HEK293 (cell line): ENCODE measurements at regions not wholly inside any gene's neighbourhood (a gene's known extent, or its start where the extent isn't known, plus 50 kb on each side); places are given as distances from the start of the nearest gene placed in this dataset.
"Not testable (repeated sequence)": the region's sequence is repeated elsewhere in the genome, so short reads cannot be mapped to it uniquely, and the experiment has no call there.

Experiments used
- CTCF ChIA-PET: fragments of 350-600 bp; formaldehyde crosslinking; extraction: SDS; loops from one replicate; lab custom pipeline; 2021; ENCODE audit warnings: antibody characterized with exemption; lab: Yijun Ruan, JAX
- POLR2A ChIA-PET: fragments of 300-600 bp; formaldehyde crosslinking; extraction: SDS; loops from one replicate; lab custom pipeline; 2020; ENCODE audit warnings: antibody characterized with exemption, inconsistent platforms; lab: Yijun Ruan, JAX
- H3K27ac ChIP-seq: fragments of 200-500 bp; sonication (Bioruptor generic); 2 replicates; pipeline ENCODE4 v1.5.1; 2014; ENCODE audit warnings: low read depth, low read length, control low read depth, inconsistent platforms; ENCODE audit errors: extremely low read depth
- H3K36me3 ChIP-seq, 2 experiments: fragments of 200-500 bp in 1 of 2; sonication (Bioruptor generic) in 1 of 2; 1 replicate in 1 of 2; 2 replicates in 1 of 2; pipeline ENCODE4 v1.5.1; 2014 to 2017; ENCODE audit warnings: inconsistent platforms in 2 of 2, low read length in 2 of 2; ENCODE audit not compliant: control insufficient read depth in 2 of 2, insufficient read depth in 1 of 2
- H3K4me1 ChIP-seq: fragments of 200-500 bp; sonication (Bioruptor generic); 2 replicates; pipeline ENCODE4 v1.5.1; 2014; ENCODE audit warnings: mild to moderate bottlenecking, low read length, inconsistent platforms; ENCODE audit not compliant: control insufficient read depth, insufficient read depth
- H3K4me3 ChIP-seq: 2 replicates; pipeline ENCODE4 v1.5.1; 2011; ENCODE audit warnings: low read depth, mild to moderate bottlenecking, control low read depth, low read length, moderate library complexity
- H3K9me3 ChIP-seq: fragments of 200-500 bp; sonication (Bioruptor generic); 2 replicates; pipeline ENCODE4 v1.5.1; 2014; ENCODE audit warnings: low read depth, low read length, inconsistent platforms; ENCODE audit not compliant: control insufficient read depth, insufficient read depth
- FEZF1 ChIP-seq: fragments of 450-650 bp; formaldehyde crosslinking; IDR thresholded peaks from 2 replicates; pipeline ENCODE4 v1.5.1; 2016; ENCODE audit warnings: missing biosample characterization, missing genetic modification characterization
- HOXC10 ChIP-seq: sonication (generic); formaldehyde crosslinking; IDR thresholded peaks from 2 replicates; pipeline ENCODE4 v1.8.1; 2023; ENCODE audit warnings: mild to moderate bottlenecking, missing genetic modification reagents
- KLF8 ChIP-seq: fragments of 450-650 bp; formaldehyde crosslinking; IDR thresholded peaks from 2 replicates; pipeline ENCODE4 v1.5.1; 2016; ENCODE audit warnings: missing biosample characterization, missing genetic modification characterization
- MEIS1 ChIP-seq: sonication (generic); formaldehyde crosslinking; IDR thresholded peaks from 2 replicates; pipeline ENCODE4 v1.8.1; 2022; ENCODE audit warnings: missing genetic modification reagents, mild to moderate bottlenecking, borderline replicate concordance
- WT1 ChIP-seq: fragments of 450-650 bp; formaldehyde crosslinking; IDR thresholded peaks from 2 replicates; pipeline ENCODE4 v1.5.1; 2016; ENCODE audit warnings: missing biosample characterization, missing genetic modification characterization
- ZFP69B ChIP-seq: fragments of 450-650 bp; formaldehyde crosslinking; IDR thresholded peaks from 2 replicates; pipeline ENCODE4 v1.5.1; 2016; ENCODE audit warnings: missing biosample characterization, missing genetic modification characterization
- ZNF132 ChIP-seq: fragments of 450-650 bp; formaldehyde crosslinking; IDR thresholded peaks from 2 replicates; pipeline ENCODE4 v1.5.1; 2017; ENCODE audit warnings: missing biosample characterization, missing genetic modification characterization, borderline replicate concordance
- ZNF155 ChIP-seq: fragments of 450-650 bp; formaldehyde crosslinking; IDR thresholded peaks from 2 replicates; pipeline ENCODE4 v1.5.1; 2016; ENCODE audit warnings: missing biosample characterization, missing genetic modification characterization
- ZNF184 ChIP-seq: fragments of 450-650 bp; IDR thresholded peaks from 2 replicates; pipeline ENCODE4 v1.5.1; 2018; ENCODE audit warnings: missing biosample characterization, mild to moderate bottlenecking, missing genetic modification characterization
- ZNF23 ChIP-seq: fragments of 450-650 bp; formaldehyde crosslinking; IDR thresholded peaks from 2 replicates; pipeline ENCODE4 v1.5.1; 2016; ENCODE audit warnings: missing biosample characterization, missing genetic modification characterization, borderline replicate concordance
- ZNF292 ChIP-seq: fragments of 450-650 bp; formaldehyde crosslinking; IDR thresholded peaks from 2 replicates; pipeline ENCODE4 v1.5.1; 2016; ENCODE audit warnings: low read depth, missing biosample characterization, missing genetic modification characterization, borderline replicate concordance
- ZNF366 ChIP-seq: fragments of 450-650 bp; formaldehyde crosslinking; conservative IDR thresholded peaks from 2 replicates; pipeline ENCODE4 v1.5.1; 2016; ENCODE audit warnings: missing biosample characterization, missing genetic modification characterization
- ZNF433 ChIP-seq: fragments of 450-650 bp; formaldehyde crosslinking; IDR thresholded peaks from 2 replicates; pipeline ENCODE4 v1.5.1; 2016; ENCODE audit warnings: missing biosample characterization, missing genetic modification characterization, low read depth
- ZNF521 ChIP-seq: fragments of 450-650 bp; formaldehyde crosslinking; IDR thresholded peaks from 2 replicates; pipeline ENCODE4 v1.5.1; 2017; ENCODE audit warnings: missing biosample characterization, mild to moderate bottlenecking, missing genetic modification characterization
- ZNF555 ChIP-seq: fragments of 450-650 bp; formaldehyde crosslinking; conservative IDR thresholded peaks from 2 replicates; pipeline ENCODE4 v1.5.1; 2017; ENCODE audit warnings: missing biosample characterization, mild to moderate bottlenecking, missing genetic modification characterization, inconsistent platforms
- ZNF600 ChIP-seq: fragments of 450-650 bp; formaldehyde crosslinking; IDR thresholded peaks from 2 replicates; pipeline ENCODE4 v1.5.1; 2016; ENCODE audit warnings: missing biosample characterization, missing genetic modification characterization
- ZNF639 ChIP-seq: fragments of 450-650 bp; formaldehyde crosslinking; IDR thresholded peaks from 2 replicates; pipeline ENCODE4 v1.5.1; 2016; ENCODE audit warnings: missing biosample characterization, missing genetic modification characterization
- ZNF660 ChIP-seq: fragments of 450-650 bp; IDR thresholded peaks from 2 replicates; pipeline ENCODE4 v1.5.1; 2018; ENCODE audit warnings: missing biosample characterization, mild to moderate bottlenecking, missing genetic modification characterization
- ZNF707 ChIP-seq: fragments of 450-650 bp; formaldehyde crosslinking; IDR thresholded peaks from 2 replicates; pipeline ENCODE4 v1.5.1; 2016; ENCODE audit warnings: missing biosample characterization, missing genetic modification characterization
- ZNF768 ChIP-seq: fragments of 450-650 bp; formaldehyde crosslinking; IDR thresholded peaks from 2 replicates; pipeline ENCODE4 v1.5.1; 2018; ENCODE audit warnings: missing biosample characterization, mild to moderate bottlenecking, missing genetic modification characterization
- ZSCAN30 ChIP-seq: fragments of 450-650 bp; IDR thresholded peaks from 2 replicates; pipeline ENCODE4 v1.5.1; 2018; ENCODE audit warnings: missing biosample characterization, mild to moderate bottlenecking, missing genetic modification characterization, moderate library complexity
- ZXDB ChIP-seq: fragments of 450-650 bp; formaldehyde crosslinking; IDR thresholded peaks from 2 replicates; pipeline ENCODE4 v1.5.1; 2016; ENCODE audit warnings: missing biosample characterization, missing genetic modification characterization
- TF ChIP-seq, protein P1 (sequence below): sonication (generic); formaldehyde crosslinking; IDR thresholded peaks from 2 replicates; pipeline ENCODE4 v1.8.1; 2022; ENCODE audit warnings: mild to moderate bottlenecking, moderate library complexity, missing genetic modification reagents

GRCh38 chr3:103218793-103219192 is 784.0 kb downstream of the ZPLD1 start:
- Histone ChIP-seq H3K36me3 (no peaks in the 10 kb centered on the region), H3K9me3 (no peaks in the 10 kb centered on the region), H3K4me1 (no peaks in the 10 kb centered on the region)
- POLR2A ChIA-PET = no interaction called here
- CTCF ChIA-PET = no interaction called here
- TF ChIP-seq ZNF184 (tag by site-specific recombination) (no peak), ZNF366 (tag by site-specific recombination) (no peak), ZNF707 (no peak), ZNF639 (tag by site-specific recombination) (no peak), ZNF600 (no peak), ZNF155 (tag by site-specific recombination) (no peak), ZFP69B (tag by site-specific recombination) (no peak), ZNF292 (tag by site-specific recombination) (no peak), ZXDB (tag by site-specific recombination) (no peak), WT1 (no peak), ZNF555 (no peak)
- TF ChIP-seq, protein P1, sequence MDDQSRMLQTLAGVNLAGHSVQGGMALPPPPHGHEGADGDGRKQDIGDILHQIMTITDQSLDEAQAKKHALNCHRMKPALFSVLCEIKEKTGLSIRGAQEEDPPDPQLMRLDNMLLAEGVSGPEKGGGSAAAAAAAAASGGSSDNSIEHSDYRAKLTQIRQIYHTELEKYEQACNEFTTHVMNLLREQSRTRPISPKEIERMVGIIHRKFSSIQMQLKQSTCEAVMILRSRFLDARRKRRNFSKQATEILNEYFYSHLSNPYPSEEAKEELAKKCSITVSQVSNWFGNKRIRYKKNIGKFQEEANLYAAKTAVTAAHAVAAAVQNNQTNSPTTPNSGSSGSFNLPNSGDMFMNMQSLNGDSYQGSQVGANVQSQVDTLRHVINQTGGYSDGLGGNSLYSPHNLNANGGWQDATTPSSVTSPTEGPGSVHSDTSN (CRISPR knock-in tag) = no peak
- TF ChIP-seq, all 188 proteins: peak for 0
- H3K27ac ChIP-seq = no peak overlapping the region
- no peak overlapping the region for H3K4me3 ChIP-seq

DNA sequence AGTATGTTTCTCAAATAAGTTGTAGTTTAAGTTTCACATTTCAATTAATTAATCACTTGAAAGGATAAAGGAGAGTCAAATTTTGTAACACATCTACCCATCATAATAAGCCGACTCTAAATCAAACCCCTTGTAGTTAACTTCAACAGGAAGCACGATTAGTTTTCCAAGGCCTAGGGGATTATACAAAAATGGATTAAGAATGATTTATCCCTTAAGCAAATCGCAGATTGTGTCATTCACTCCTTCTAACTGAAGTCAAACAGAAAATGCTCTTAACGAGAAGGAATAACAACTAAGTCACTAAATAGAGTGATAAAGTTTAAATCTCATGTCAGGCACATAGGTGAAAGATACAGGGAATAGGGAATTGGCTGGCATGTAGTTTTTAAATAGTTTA is 792.8 kb downstream of the ZPLD1 start:
- TF ChIP-seq ZNF132 (tag by site-specific recombination) = no peak
- no peak for TF ChIP-seq MEIS1 (CRISPR knock-in tag)
- no peak for TF ChIP-seq ZSCAN30 (tag by site-specific recombination)
- TF ChIP-seq HOXC10 (CRISPR knock-in tag) = no peak
- TF ChIP-seq, all 188 proteins: peak for 0
- POLR2A ChIA-PET = no interaction called here

GRCh38 chr3:103247459-103247858 is 812.6 kb downstream of the ZPLD1 start:
- Histone ChIP-seq H3K36me3 (no peaks in the 10 kb centered on the region), H3K4me3 (no peak overlapping the region), H3K4me1 (no peaks in the 10 kb centered on the region)
- POLR2A ChIA-PET = no interaction called here
- TF ChIP-seq ZNF23 (tag by site-specific recombination) (no peak), FEZF1 (tag by site-specific recombination) (no peak), ZNF660 (tag by site-specific recombination) (no peak), ZNF555 (no peak), KLF8 (tag by site-specific recombination) (no peak), ZNF768 (tag by site-specific recombination) (no peak), ZNF521 (tag by site-specific recombination) (no peak), ZNF433 (tag by site-specific recombination) (no peak)
- TF ChIP-seq, all 188 proteins: peak for 0
- no peak overlapping the region for H3K27ac ChIP-seq
- CTCF ChIA-PET = no interaction called here
- no peaks in the 10 kb centered on the region for H3K9me3 ChIP-seq

More for the DNA sequence above, 792.8 kb downstream of the ZPLD1 start:
- Histone ChIP-seq H3K9me3 (no peaks in the 10 kb centered on the region), H3K36me3 (no peaks in the 10 kb centered on the region), H3K27ac (no peak overlapping the region), H3K4me3 (no peak overlapping the region), H3K4me1 (no peaks in the 10 kb centered on the region)
- CTCF ChIA-PET = no interaction called here

GRCh38 chr3:103254827-103255226 is 820.0 kb downstream of the ZPLD1 start:
- H3K27ac ChIP-seq, H3K36me3 ChIP-seq, CTCF ChIA-PET, H3K9me3 ChIP-seq, H3K4me1 ChIP-seq, H3K4me3 ChIP-seq, POLR2A ChIA-PET: not testable (repeated sequence)
